SK-N-SH (cell line): ENCODE measurements at regions not wholly inside any gene's neighbourhood (a gene's known extent, or its start where the extent isn't known, plus 50 kb on each side); places are given as distances from the start of the nearest gene placed in this dataset.

Experiments used
- CHD2 ChIP-seq: fragments of 150-350 bp; IDR thresholded peaks from 2 replicates; pipeline ENCODE4 v1.6.1; 2018; ENCODE audit warnings: low read length; ENCODE audit not compliant: partially characterized antibody
- CTCF ChIP-seq: fragments of 200-600 bp; sonication (generic); IDR thresholded peaks from 2 replicates; pipeline ENCODE4 v1.6.1; 2017; ENCODE audit warnings: antibody characterized with exemption, mild to moderate bottlenecking, moderate library complexity
- EP300 ChIP-seq, 2 experiments: IDR thresholded peaks; 2 replicates each; pipeline versions ENCODE4 v1.4.0 to v1.6.1; 2012; ENCODE audit warnings: borderline replicate concordance in 1 of 2, low read depth in 1 of 2, low read length in 1 of 2
- EZH2phosphoT487 ChIP-seq: fragments of 200-600 bp; sonication (generic); IDR thresholded peaks from 2 replicates; pipeline ENCODE4 v1.6.1; 2017; ENCODE audit warnings: low read depth, mixed run types, mild to moderate bottlenecking, antibody characterized with exemption, moderate library complexity, borderline replicate concordance
- MAX ChIP-seq: IDR thresholded peaks from 2 replicates; pipeline ENCODE4 v1.4.0; 2012; ENCODE audit warnings: low read depth
- NFIC ChIP-seq: IDR thresholded peaks from 2 replicates; pipeline ENCODE4 v1.4.0; 2012; ENCODE audit warnings: borderline replicate concordance
- POLR2AphosphoS5 ChIP-seq: IDR thresholded peaks from 2 replicates; pipeline ENCODE4 v1.6.1; 2012; ENCODE audit warnings: low read depth, low read length
- REST ChIP-seq: IDR thresholded peaks from 2 replicates; pipeline ENCODE4 v1.6.1; 2012; ENCODE audit warnings: mild to moderate bottlenecking, low read depth, low read length, moderate library complexity
- TCF12 ChIP-seq: IDR thresholded peaks from 2 replicates; pipeline ENCODE4 v1.4.0; 2012
- USF2 ChIP-seq: fragments of 150-350 bp; IDR thresholded peaks from 2 replicates; pipeline ENCODE4 v1.6.1; 2017; ENCODE audit warnings: antibody characterized with exemption, low read length, low read depth, borderline replicate concordance
- YY1 ChIP-seq: IDR thresholded peaks from 2 replicates; pipeline ENCODE4 v1.4.0; 2012; ENCODE audit warnings: low read depth, mild to moderate bottlenecking

- TF ChIP-seq MAX (no peak), CTCF (no peak), USF2 (no peak), REST (no peak), POLR2AphosphoS5 (no peak), CHD2 (no peak), TCF12 (no peak), EP300 (IDR thresholded peaks at IDR 0.05; ENCODE audit: borderline replicate concordance in 1 of 2, low read depth in 1 of 2, low read length in 1 of 2) (no peak), YY1 (no peak), NFIC (no peak), EZH2phosphoT487 (no peak)
Measured at GRCh38 chr5:143569722-143570567, 166.5 kb upstream of the NR3C1 start.
